Stimulated activated CD4-positive, alpha-beta T cell treated with anti-CD3 and anti-CD28 coated beads, Interleukin-12 subunit alpha, Interleukin-12 subunit beta, amount 100 ng/mL, for 48 hours (primary cell): ENCODE measurements at regions not wholly inside any gene's neighbourhood (a gene's known extent, or its start where the extent isn't known, plus 50 kb on each side); places are given as distances from the start of the nearest gene placed in this dataset.

Experiments
- DNase-seq, 3 donors: peaks; one replicate each; pipeline ENCODE4 v3.0.0-alpha.2; 2020; ENCODE audit warnings: low read depth in 2 of 3, low spot score in 1 of 3

- no peak for DNase-seq
Observed at GRCh38 chr1:244339073-244339692, 112.5 kb downstream of the ADSS2 start.

GRCh38 chr1:244339776-244340175, 111.9 kb downstream of the ADSS2 start:
- no peak for DNase-seq

GRCh38 chr1:244340396-244340795, 111.3 kb downstream of the ADSS2 start:
- no peak for DNase-seq

GRCh38 chr1:244341455-244342450, 110.0 kb downstream of the ADSS2 start:
- no peak for DNase-seq

- DNase-seq: no peak
Observed at GRCh38 chr1:244344001-244344400, 107.7 kb downstream of the ADSS2 start.

- DNase-seq: no peak
Observed at GRCh38 chr1:244346972-244347618, 104.6 kb downstream of the ADSS2 start.

- no peak for DNase-seq
Observed at GRCh38 chr1:244347942-244348341, 103.8 kb downstream of the ADSS2 start.

- no peak for DNase-seq
Observed at GRCh38 chr1:244349103-244349531, 102.6 kb downstream of the ADSS2 start.

GRCh38 chr1:244349581-244350001, 102.1 kb downstream of the ADSS2 start:
- DNase-seq: no peak

- DNase-seq: no peak
Observed at GRCh38 chr1:244350027-244350426, 101.7 kb downstream of the ADSS2 start.

GRCh38 chr1:244352156-244352830, 99.4 kb downstream of the ADSS2 start:
- DNase-seq: no peak

- peak in 2 of 3 donors; percentile 13 to 46 for DNase-seq
Observed at GRCh38 chr1:244353551-244354091, 98.1 kb downstream of the ADSS2 start.

GRCh38 chr1:244354810-244355278, 96.9 kb downstream of the ADSS2 start:
- no peak for DNase-seq

GRCh38 chr1:244356376-244356775, 95.3 kb downstream of the ADSS2 start:
- DNase-seq: no peak
